Uterus (tissue), 3 donors: ENCODE measurements at regions not wholly inside any gene's neighbourhood (a gene's known extent, or its start where the extent isn't known, plus 50 kb on each side); places are given as distances from the start of the nearest gene placed in this dataset.

Experiments
- DNase-seq, 2 donors: peaks; one replicate each; pipeline ENCODE4 v3.0.0-alpha.2; 2019 to 2020
- H3K27ac ChIP-seq, 2 donors: fragments of 200-600 bp; sonication (generic); 1 replicate in 1 of 2; 2 replicates in 1 of 2; pipeline ENCODE4 v1.5.1; 2016 to 2018
- H3K27me3 ChIP-seq, 2 donors: fragments of 200-600 bp; sonication (generic); one replicate each; pipeline ENCODE4 v1.5.1; 2018 to 2019; ENCODE audit warnings: control low read depth in 1 of 2
- H3K36me3 ChIP-seq, 2 donors: fragments of 200-600 bp; sonication (generic); one replicate each; pipeline ENCODE4 v1.5.1; 2019; ENCODE audit warnings: control low read depth in 1 of 2
- H3K4me1 ChIP-seq, 2 donors: fragments of 200-600 bp; sonication (generic); one replicate each; pipeline ENCODE4 v1.5.1; 2018 to 2019; ENCODE audit warnings: control low read depth in 1 of 2
- H3K4me3 ChIP-seq, 2 donors: fragments of 200-600 bp; sonication (generic); 1 replicate in 1 of 2; 2 replicates in 1 of 2; pipeline ENCODE4 v1.5.1; 2018 to 2019; ENCODE audit warnings: mild to moderate bottlenecking in 1 of 2
- H3K9me3 ChIP-seq, 2 donors: fragments of 200-600 bp; sonication (generic); one replicate each; pipeline ENCODE4 v1.5.1; 2019; ENCODE audit warnings: control low read depth in 1 of 2
- CTCF ChIP-seq, 4 experiments: fragments of 200-600 bp in 2 of 4; fragments of 450-650 bp in 2 of 4; sonication (generic) in 2 of 4; IDR thresholded peaks; one replicate each; pipeline ENCODE4 v1.5.1; 2016 to 2019; ENCODE audit warnings: antibody characterized with exemption in 4 of 4, mild to moderate bottlenecking in 2 of 4, moderate library complexity in 1 of 4
- POLR2A ChIP-seq, 2 donors: fragments of 450-650 bp; IDR thresholded peaks; one replicate each; pipeline ENCODE4 v1.6.1; 2016; ENCODE audit warnings: antibody characterized with exemption in 2 of 2, mild to moderate bottlenecking in 1 of 2, moderate library complexity in 1 of 2
- intact Hi-C: fragments of 100-400 bp; cut with DNase I; formaldehyde crosslinking; loops from one replicate; pipeline ENCODE4 v1.15.1; 2023; ENCODE audit warnings: low total_unique reads
- donor health status: DM: yes; HTN: yes; CAD: no.

- H3K27me3 ChIP-seq = peaks cover 0 to 15% of the 10 kb centered on the region in 2 donors
- no peaks in the 10 kb centered on the region for H3K36me3 ChIP-seq
- no peak overlapping the region for H3K4me3 ChIP-seq
- no peak for TF ChIP-seq POLR2A (IDR thresholded peaks at IDR 0.05)
- no peak for TF ChIP-seq CTCF (IDR thresholded peaks at IDR 0.05)
- H3K9me3 ChIP-seq = no peaks in the 10 kb centered on the region
- H3K4me1 ChIP-seq = no peaks in the 10 kb centered on the region
- DNase-seq = no peak
- no peak overlapping the region for H3K27ac ChIP-seq
- intact Hi-C loops = no loop called here
These were observed 421.7 kb downstream of the VRK1 start for GRCh38 chr14:97218691-97219430.

GRCh38 chr14:97219431-97220017, 422.3 kb downstream of the VRK1 start:
- DNase-seq = no peak

GRCh38 chr14:97221572-97222285, 424.5 kb downstream of the VRK1 start:
- Histone ChIP-seq H3K27me3 (peaks cover 0 to 15% of the 10 kb centered on the region in 2 donors), H3K9me3 (no peaks in the 10 kb centered on the region), H3K36me3 (no peaks in the 10 kb centered on the region), H3K4me1 (no peaks in the 10 kb centered on the region), H3K27ac (no peak overlapping the region), H3K4me3 (no peak overlapping the region)
- DNase-seq = no peak
- no peak for TF ChIP-seq POLR2A (IDR thresholded peaks at IDR 0.05)
- no peak for TF ChIP-seq CTCF (IDR thresholded peaks at IDR 0.05)
- intact Hi-C loops = no loop called here

More at GRCh38 chr14:97219431-97220017, 422.3 kb downstream of the VRK1 start:
- H3K4me1 ChIP-seq = no peaks in the 10 kb centered on the region
- no peaks in the 10 kb centered on the region for H3K9me3 ChIP-seq
- H3K36me3 ChIP-seq = no peaks in the 10 kb centered on the region
- H3K27me3 ChIP-seq = peaks cover 0 to 15% of the 10 kb centered on the region in 2 donors
- no peak overlapping the region for H3K27ac ChIP-seq
- intact Hi-C loops = no loop called here
- TF ChIP-seq POLR2A (IDR thresholded peaks at IDR 0.05) (no peak), CTCF (IDR thresholded peaks at IDR 0.05) (no peak)
- H3K4me3 ChIP-seq = no peak overlapping the region

- TF ChIP-seq CTCF (IDR thresholded peaks at IDR 0.05) (no peak), POLR2A (IDR thresholded peaks at IDR 0.05) (no peak)
- Histone ChIP-seq H3K4me1 (no peaks in the 10 kb centered on the region), H3K4me3 (no peak overlapping the region), H3K36me3 (no peaks in the 10 kb centered on the region), H3K27me3 (peaks cover 0 to 15% of the 10 kb centered on the region in 2 donors), H3K9me3 (no peaks in the 10 kb centered on the region), H3K27ac (no peak overlapping the region)
- intact Hi-C loops = no loop called here
- DNase-seq = no peak
These were observed 426.8 kb downstream of the VRK1 start for GRCh38 chr14:97224016-97224415.

GRCh38 chr14:97230051-97230450, 432.9 kb downstream of the VRK1 start:
- intact Hi-C loops = no loop called here
- Histone ChIP-seq H3K4me1 (no peaks in the 10 kb centered on the region), H3K27me3 (no peaks in the 10 kb centered on the region), H3K36me3 (no peaks in the 10 kb centered on the region), H3K4me3 (no peak overlapping the region), H3K27ac (no peak overlapping the region), H3K9me3 (no peaks in the 10 kb centered on the region)
- no peak for DNase-seq
- no peak for TF ChIP-seq POLR2A (IDR thresholded peaks at IDR 0.05)
- no peak for TF ChIP-seq CTCF (IDR thresholded peaks at IDR 0.05)
